Aorta (tissue), 5 donors: ENCODE measurements at regions not wholly inside any gene's neighbourhood (a gene's known extent, or its start where the extent isn't known, plus 50 kb on each side); places are given as distances from the start of the nearest gene placed in this dataset.
"Not testable (repeated sequence)": the region's sequence is repeated elsewhere in the genome, so short reads cannot be mapped to it uniquely, and the experiment has no call there.

Experiments used
- ATAC-seq: fragments of 200-7000 bp; cut with Tn5 transposase; one replicate; pipeline ENCODE4 v1.9.1; 2022; ENCODE audit warnings: moderate library complexity; ENCODE audit not compliant: low FRiP score
- DNase-seq, 2 donors: peaks; one replicate each; pipeline ENCODE4 v3.0.0-alpha.2; 2020
- H3K27ac ChIP-seq, 2 donors: one replicate each; pipeline ENCODE4 v1.5.1; 2013; ENCODE audit warnings: low read length in 2 of 2, mild to moderate bottlenecking in 2 of 2, moderate library complexity in 2 of 2, control low read depth in 1 of 2, inconsistent platforms in 1 of 2, low read depth in 1 of 2
- H3K27me3 ChIP-seq, 2 donors: one replicate each; pipeline ENCODE4 v1.6.1; 2013; ENCODE audit warnings: control low read depth in 1 of 2, low read length in 1 of 2, mild to moderate bottlenecking in 1 of 2, moderate library complexity in 1 of 2; ENCODE audit not compliant: insufficient read depth in 2 of 2, control insufficient read depth in 1 of 2
- H3K36me3 ChIP-seq, 2 donors: one replicate each; pipeline ENCODE4 v1.6.1; 2013; ENCODE audit warnings: control low read depth in 1 of 2, low read length in 1 of 2, mild to moderate bottlenecking in 1 of 2; ENCODE audit not compliant: insufficient read depth in 2 of 2, control insufficient read depth in 1 of 2
- H3K4me1 ChIP-seq, 2 donors: one replicate each; pipeline ENCODE4 v1.6.1; 2013; ENCODE audit warnings: low read length in 2 of 2, control low read depth in 1 of 2, mild to moderate bottlenecking in 1 of 2, moderate library complexity in 1 of 2; ENCODE audit not compliant: insufficient read depth in 2 of 2, control insufficient read depth in 1 of 2
- H3K4me3 ChIP-seq, 2 donors: one replicate each; pipeline ENCODE4 v1.5.1; 2013; ENCODE audit warnings: low read length in 2 of 2, control low read depth in 1 of 2, mild to moderate bottlenecking in 1 of 2
- H3K9me3 ChIP-seq: one replicate; pipeline ENCODE4 v1.6.1; 2013; ENCODE audit warnings: mild to moderate bottlenecking, low read length; ENCODE audit not compliant: control insufficient read depth
- WGBS, 2 donors: extraction: QIAGEN DNeasy Blood & Tissue Kit; methylation state at CpG; one replicate each; pipeline ENCODE4 v1.1.7; 2013; 5-methylcytosine and 5-hydroxymethylcytosine counted together
- intact Hi-C, 2 donors: fragments of 100-400 bp; cut with DNase I; formaldehyde crosslinking; loops; one replicate each; pipeline versions ENCODE4 v1.14.2 to v1.15.0; 2022
- donor health status: healthy with polysubstance abuse.
- donor health status: Bipolar disorder and iron deficiency.
- donor health status: DM: no; HTN: no; CAD: no.
- donor health status: DM: no; HTN: no; CAD: no.
- donor health status: DM: yes; HTN: yes; CAD: no.

- H3K36me3 ChIP-seq, H3K4me3 ChIP-seq, ATAC-seq, H3K27ac ChIP-seq, H3K9me3 ChIP-seq, H3K4me1 ChIP-seq, H3K27me3 ChIP-seq, intact Hi-C loops, DNase-seq: not testable (repeated sequence)
- 83 to 90% methylated on average over 2 to 3 of the region's 3 CpGs for WGBS, 2 donors
These were observed 70.2 kb downstream of the LGALS9C start for GRCh38 chr17:18546514-18547398.

- DNase-seq, intact Hi-C loops, H3K9me3 ChIP-seq, ATAC-seq, H3K4me1 ChIP-seq, H3K4me3 ChIP-seq, H3K27me3 ChIP-seq, H3K36me3 ChIP-seq, H3K27ac ChIP-seq: not testable (repeated sequence)
- WGBS, 2 donors = 90 to 96% methylated on average over 4 of the region's 4 CpGs
These were observed 80.5 kb downstream of the LGALS9C start for GRCh38 chr17:18557086-18557485.

GRCh38 chr17:18563381-18564098 is 80.7 kb downstream of the TBC1D28 start:
- ATAC-seq, H3K27me3 ChIP-seq, H3K4me1 ChIP-seq, H3K4me3 ChIP-seq, H3K36me3 ChIP-seq, DNase-seq, H3K27ac ChIP-seq, intact Hi-C loops, H3K9me3 ChIP-seq: not testable (repeated sequence)
- 71 to 78% methylated on average over 14 of the region's 16 CpGs for WGBS, 2 donors

GRCh38 chr17:18564099-18564448 is 80.1 kb downstream of the TBC1D28 start:
- H3K4me1 ChIP-seq, H3K27me3 ChIP-seq, H3K36me3 ChIP-seq, H3K9me3 ChIP-seq, intact Hi-C loops, H3K4me3 ChIP-seq, DNase-seq, H3K27ac ChIP-seq: not testable (repeated sequence)
- 3 to 9% methylated on average over 3 of the region's 3 CpGs for WGBS, 2 donors
- peak; percentile 41 for ATAC-seq

GRCh38 chr17:18568108-18568995 is 75.8 kb downstream of the TBC1D28 start:
- DNase-seq, intact Hi-C loops, H3K27ac ChIP-seq, H3K9me3 ChIP-seq, H3K36me3 ChIP-seq, H3K4me1 ChIP-seq, H3K27me3 ChIP-seq, H3K4me3 ChIP-seq: not testable (repeated sequence)
- WGBS, 2 donors = 59 to 65% methylated on average over 12 to 15 of the region's 17 CpGs
- ATAC-seq = peak; percentile 38

GRCh38 chr17:18569489-18569913 is 74.7 kb downstream of the TBC1D28 start:
- H3K4me1 ChIP-seq, H3K36me3 ChIP-seq, H3K9me3 ChIP-seq, H3K27me3 ChIP-seq, intact Hi-C loops, H3K4me3 ChIP-seq, DNase-seq, H3K27ac ChIP-seq: not testable (repeated sequence)
- ATAC-seq = peak; percentile 80
- 3 to 5% methylated on average over 5 of the region's 8 CpGs for WGBS, 2 donors

- DNase-seq, intact Hi-C loops: not testable (repeated sequence)
- WGBS, 2 donors = 96 to 97% methylated on average over 14 to 18 of the region's 23 CpGs
These were observed 71.7 kb downstream of the TBC1D28 start for GRCh38 chr17:18572536-18572935.

GRCh38 chr17:18574137-18574536 is 70.1 kb downstream of the TBC1D28 start:
- H3K27ac ChIP-seq, DNase-seq, intact Hi-C loops, ATAC-seq, H3K9me3 ChIP-seq, H3K36me3 ChIP-seq, H3K4me1 ChIP-seq, H3K4me3 ChIP-seq, H3K27me3 ChIP-seq: not testable (repeated sequence)
- WGBS, 2 donors = 62 to 71% methylated on average over 2 of the region's 2 CpGs

More at GRCh38 chr17:18572536-18572935, 71.7 kb downstream of the TBC1D28 start:
- H3K4me3 ChIP-seq, H3K36me3 ChIP-seq, H3K27ac ChIP-seq, H3K27me3 ChIP-seq, H3K4me1 ChIP-seq, ATAC-seq, H3K9me3 ChIP-seq: not testable (repeated sequence)
